ENCODE measurements at regions not wholly inside any gene's neighbourhood (a gene's known extent, or its start where the extent isn't known, plus 50 kb on each side); places are given as distances from the start of the nearest gene placed in this dataset.

- H3K27me3 ChIP-seq (ENCODE audit: control insufficient read depth in 1 of 2, insufficient read depth in 2 of 2, low read length in 2 of 2), result peaks cover 3 to 4% of the 10 kb centered on the region in 2 donors
- 28 to 29% methylated on average over 13 of the region's 13 CpGs for WGBS, 2 donors
- H3K4me3 ChIP-seq (ENCODE audit: low read depth in 1 of 2, low read length in 2 of 2), result no peak overlapping the region
These were observed 64.7 kb upstream of the HNRNPA3 start for GRCh38 chr2:177147834-177148445.

GRCh38 chr2:177148477-177149154 is 64.0 kb upstream of the HNRNPA3 start:
- Histone ChIP-seq H3K4me3 (ENCODE audit: low read depth in 1 of 2, low read length in 2 of 2) (peak overlapping the region; percentile 30 to 52), H3K27me3 (ENCODE audit: control insufficient read depth in 1 of 2, insufficient read depth in 2 of 2, low read length in 2 of 2) (peaks cover 3 to 4% of the 10 kb centered on the region in 2 donors), H3K9me3 (ENCODE audit: control insufficient read depth in 2 of 2, insufficient read depth in 1 of 2, low read depth in 1 of 2, low read length in 1 of 2) (no peaks in the 10 kb centered on the region), H3K27ac (ENCODE audit: low read depth in 2 of 2, low read length in 1 of 2) (peak overlapping the region in 1 of 2 donors; percentile 56), H3K4me1 (ENCODE audit: control insufficient read depth in 2 of 2, insufficient read depth in 2 of 2, low read length in 1 of 2) (no peaks in the 10 kb centered on the region), H3K36me3 (ENCODE audit: control insufficient read depth in 2 of 2, insufficient read depth in 2 of 2, low read length in 1 of 2) (no peaks in the 10 kb centered on the region)
- 3 to 4% methylated on average over 25 of the region's 25 CpGs for WGBS, 2 donors

More at GRCh38 chr2:177147834-177148445, 64.7 kb upstream of the HNRNPA3 start:
- H3K9me3 ChIP-seq (ENCODE audit: control insufficient read depth in 2 of 2, insufficient read depth in 1 of 2, low read depth in 1 of 2, low read length in 1 of 2), result no peaks in the 10 kb centered on the region
- H3K27ac ChIP-seq (ENCODE audit: low read depth in 2 of 2, low read length in 1 of 2), result no peak overlapping the region
- no peaks in the 10 kb centered on the region for H3K36me3 ChIP-seq (ENCODE audit: control insufficient read depth in 2 of 2, insufficient read depth in 2 of 2, low read length in 1 of 2)
- H3K4me1 ChIP-seq (ENCODE audit: control insufficient read depth in 2 of 2, insufficient read depth in 2 of 2, low read length in 1 of 2), result no peaks in the 10 kb centered on the region

GRCh38 chr2:177149155-177149503 is 63.5 kb upstream of the HNRNPA3 start:
- no peak overlapping the region for H3K27ac ChIP-seq (ENCODE audit: low read depth in 2 of 2, low read length in 1 of 2)
- H3K36me3 ChIP-seq (ENCODE audit: control insufficient read depth in 2 of 2, insufficient read depth in 2 of 2, low read length in 1 of 2), result no peaks in the 10 kb centered on the region
- H3K4me3 ChIP-seq (ENCODE audit: low read depth in 1 of 2, low read length in 2 of 2), result no peak overlapping the region
- H3K9me3 ChIP-seq (ENCODE audit: control insufficient read depth in 2 of 2, insufficient read depth in 1 of 2, low read depth in 1 of 2, low read length in 1 of 2), result no peaks in the 10 kb centered on the region
- peaks cover 3% of the 10 kb centered on the region in 2 donors for H3K27me3 ChIP-seq (ENCODE audit: control insufficient read depth in 1 of 2, insufficient read depth in 2 of 2, low read length in 2 of 2)
- H3K4me1 ChIP-seq (ENCODE audit: control insufficient read depth in 2 of 2, insufficient read depth in 2 of 2, low read length in 1 of 2), result no peaks in the 10 kb centered on the region
- 0% methylated on average over 1 of the region's 1 CpG for WGBS, 2 donors

- H3K4me3 ChIP-seq (ENCODE audit: low read depth in 1 of 2, low read length in 2 of 2), result no peak overlapping the region
- H3K4me1 ChIP-seq (ENCODE audit: control insufficient read depth in 2 of 2, insufficient read depth in 2 of 2, low read length in 1 of 2), result no peaks in the 10 kb centered on the region
- H3K36me3 ChIP-seq (ENCODE audit: control insufficient read depth in 2 of 2, insufficient read depth in 2 of 2, low read length in 1 of 2), result no peaks in the 10 kb centered on the region
- H3K27me3 ChIP-seq (ENCODE audit: control insufficient read depth in 1 of 2, insufficient read depth in 2 of 2, low read length in 2 of 2), result no peaks in the 10 kb centered on the region
- H3K9me3 ChIP-seq (ENCODE audit: control insufficient read depth in 2 of 2, insufficient read depth in 1 of 2, low read depth in 1 of 2, low read length in 1 of 2), result no peaks in the 10 kb centered on the region
- H3K27ac ChIP-seq (ENCODE audit: low read depth in 2 of 2, low read length in 1 of 2), result no peak overlapping the region
These were observed 58.8 kb upstream of the HNRNPA3 start for GRCh38 chr2:177153805-177154204.

- 96 to 100% methylated on average over 1 of the region's 1 CpG for WGBS, 2 donors
These were observed 57.8 kb upstream of the HNRNPA3 start for GRCh38 chr2:177154809-177155208.

GRCh38 chr2:177155631-177156030 is 57.0 kb upstream of the HNRNPA3 start:
- Histone ChIP-seq H3K27me3 (ENCODE audit: control insufficient read depth in 1 of 2, insufficient read depth in 2 of 2, low read length in 2 of 2) (no peaks in the 10 kb centered on the region), H3K4me3 (ENCODE audit: low read depth in 1 of 2, low read length in 2 of 2) (no peak overlapping the region), H3K4me1 (ENCODE audit: control insufficient read depth in 2 of 2, insufficient read depth in 2 of 2, low read length in 1 of 2) (no peaks in the 10 kb centered on the region), H3K9me3 (ENCODE audit: control insufficient read depth in 2 of 2, insufficient read depth in 1 of 2, low read depth in 1 of 2, low read length in 1 of 2) (no peaks in the 10 kb centered on the region), H3K27ac (ENCODE audit: low read depth in 2 of 2, low read length in 1 of 2) (no peak overlapping the region), H3K36me3 (ENCODE audit: control insufficient read depth in 2 of 2, insufficient read depth in 2 of 2, low read length in 1 of 2) (no peaks in the 10 kb centered on the region)
- WGBS, 2 donors, result 94 to 97% methylated on average over 1 of the region's 1 CpG

More at GRCh38 chr2:177154809-177155208, 57.8 kb upstream of the HNRNPA3 start:
- Histone ChIP-seq H3K27ac (ENCODE audit: low read depth in 2 of 2, low read length in 1 of 2) (no peak overlapping the region), H3K4me1 (ENCODE audit: control insufficient read depth in 2 of 2, insufficient read depth in 2 of 2, low read length in 1 of 2) (no peaks in the 10 kb centered on the region), H3K9me3 (ENCODE audit: control insufficient read depth in 2 of 2, insufficient read depth in 1 of 2, low read depth in 1 of 2, low read length in 1 of 2) (no peaks in the 10 kb centered on the region), H3K27me3 (ENCODE audit: control insufficient read depth in 1 of 2, insufficient read depth in 2 of 2, low read length in 2 of 2) (no peaks in the 10 kb centered on the region), H3K4me3 (ENCODE audit: low read depth in 1 of 2, low read length in 2 of 2) (no peak overlapping the region), H3K36me3 (ENCODE audit: control insufficient read depth in 2 of 2, insufficient read depth in 2 of 2, low read length in 1 of 2) (no peaks in the 10 kb centered on the region)

- WGBS, 2 donors, result 38 to 40% methylated on average over 12 of the region's 12 CpGs
- H3K36me3 ChIP-seq (ENCODE audit: control insufficient read depth in 2 of 2, insufficient read depth in 2 of 2, low read length in 1 of 2), result no peaks in the 10 kb centered on the region
- no peaks in the 10 kb centered on the region for H3K4me1 ChIP-seq (ENCODE audit: control insufficient read depth in 2 of 2, insufficient read depth in 2 of 2, low read length in 1 of 2)
- no peak overlapping the region for H3K4me3 ChIP-seq (ENCODE audit: low read depth in 1 of 2, low read length in 2 of 2)
- H3K9me3 ChIP-seq (ENCODE audit: control insufficient read depth in 2 of 2, insufficient read depth in 1 of 2, low read depth in 1 of 2, low read length in 1 of 2), result no peaks in the 10 kb centered on the region
- no peaks in the 10 kb centered on the region for H3K27me3 ChIP-seq (ENCODE audit: control insufficient read depth in 1 of 2, insufficient read depth in 2 of 2, low read length in 2 of 2)
- no peak overlapping the region for H3K27ac ChIP-seq (ENCODE audit: low read depth in 2 of 2, low read length in 1 of 2)
These were observed 50.7 kb upstream of the HNRNPA3 start for GRCh38 chr2:177161741-177162460.
